Caco-2 (cell line): ENCODE measurements at regions not wholly inside any gene's neighbourhood (a gene's known extent, or its start where the extent isn't known, plus 50 kb on each side); places are given as distances from the start of the nearest gene placed in this dataset.

Experiments used
- BruUV-seq: library from RNA; stranded (reverse); fragments of 400-500 nt; replicated peaks from 2 replicates; lab custom pipeline; 2021; lab: Mats Ljungman, UMichigan
- CTCF ChIA-PET: fragments of 300-600 bp; sonication (Branson Sonifier 250); formaldehyde crosslinking; loops from one replicate; lab custom pipeline; 2022; ENCODE audit warnings: antibody characterized with exemption; lab: Charles Lee
- POLR2A ChIA-PET: fragments of 300-600 bp; sonication (Branson Sonifier 250); formaldehyde crosslinking; loops from one replicate; lab custom pipeline; 2022; ENCODE audit warnings: antibody characterized with exemption; lab: Charles Lee
- DNase-seq, 2 experiments: peaks; one replicate each; pipeline versions ENCODE4 v3.0.0 to v3.0.0-alpha.2; 2020 to 2022
- H3K27me3 ChIP-seq: replicated peaks from 2 replicates; pipeline ENCODE4 v1.6.0; 2011; ENCODE audit warnings: low read length; ENCODE audit not compliant: control insufficient read depth, insufficient read depth
- H3K36me3 ChIP-seq: 2 replicates; pipeline ENCODE4 v1.5.1; 2011; ENCODE audit warnings: low read length; ENCODE audit not compliant: control insufficient read depth, insufficient read depth
- H3K4me1 ChIP-seq: fragments of 250-450 bp; sonication (Bioruptor Pico); 2 replicates; pipeline ENCODE4 v1.5.1; 2020; ENCODE audit warnings: mild to moderate bottlenecking
- H3K4me3 ChIP-seq: 2 replicates; pipeline ENCODE4 v1.5.1; 2011; ENCODE audit warnings: low read depth, mild to moderate bottlenecking, control low read depth, low read length
- H3K9me3 ChIP-seq: fragments of 250-450 bp; sonication (Bioruptor Pico); 2 replicates; pipeline ENCODE4 v1.5.1; 2020; ENCODE audit warnings: mild to moderate bottlenecking, moderate library complexity
- H3K27ac Mint-ChIP-seq: one replicate; pipeline ENCODE4 v1.8.0; 2022; ENCODE audit warnings: mixed read lengths; ENCODE audit not compliant: unreplicated experiment
- H3K27me3 Mint-ChIP-seq: one replicate; pipeline ENCODE4 v1.8.0; 2022; ENCODE audit warnings: mixed read lengths; ENCODE audit not compliant: insufficient read depth, unreplicated experiment
- H3K36me3 Mint-ChIP-seq: one replicate; pipeline ENCODE4 v1.8.0; 2022; ENCODE audit warnings: mild to moderate bottlenecking, mixed read lengths; ENCODE audit not compliant: insufficient read depth, unreplicated experiment
- H3K4me1 Mint-ChIP-seq: one replicate; pipeline ENCODE4 v1.8.0; 2022; ENCODE audit warnings: low read depth, mixed read lengths; ENCODE audit not compliant: unreplicated experiment
- H3K4me3 Mint-ChIP-seq: one replicate; pipeline ENCODE4 v1.8.0; 2022; ENCODE audit warnings: mild to moderate bottlenecking, moderate library complexity, mixed read lengths; ENCODE audit not compliant: unreplicated experiment
- H3K9me3 Mint-ChIP-seq: one replicate; pipeline ENCODE4 v1.8.0; 2022; ENCODE audit warnings: mixed read lengths; ENCODE audit not compliant: unreplicated experiment
- CTCF ChIP-seq, 2 experiments: fragments of 200-600 bp in 1 of 2; IDR thresholded peaks; 1 replicate in 1 of 2; 2 replicates in 1 of 2; pipeline versions ENCODE4 v1.5.1 to v1.8.0; 2011 to 2022; ENCODE audit warnings: antibody characterized with exemption in 1 of 2, control low read depth in 1 of 2, inconsistent platforms in 1 of 2, low read depth in 1 of 2, low read length in 1 of 2, mild to moderate bottlenecking in 1 of 2, moderate library complexity in 1 of 2; ENCODE audit not compliant: insufficient read depth in 1 of 2, severe bottlenecking in 1 of 2, unreplicated experiment in 1 of 2
- intact Hi-C: fragments of 100-400 bp; cut with micrococcal nuclease; formaldehyde crosslinking; loops from one replicate; pipeline ENCODE4 v1.10.0; 2022; ENCODE audit not compliant: unreplicated experiment

GRCh38 chr3:168914662-168915061 lies 748.9 kb downstream of the MECOM start:
- H3K27me3 Mint-ChIP-seq, result no peaks in the 10 kb centered on the region
- no peak overlapping the region for H3K27ac Mint-ChIP-seq
- H3K4me3 ChIP-seq, result no peak overlapping the region
- ChIA-PET POLR2A (no interaction called here), CTCF (no interaction called here)
- H3K36me3 ChIP-seq, result no peaks in the 10 kb centered on the region
- BruUV-seq, result no TSS peak
- H3K36me3 Mint-ChIP-seq, result no peaks in the 10 kb centered on the region
- peaks cover 6% of the 10 kb centered on the region for H3K4me1 Mint-ChIP-seq
- no peaks in the 10 kb centered on the region for H3K27me3 ChIP-seq
- no peaks in the 10 kb centered on the region for H3K9me3 Mint-ChIP-seq
- intact Hi-C loops, result no loop called here
- no peaks in the 10 kb centered on the region for H3K4me1 ChIP-seq
- H3K4me3 Mint-ChIP-seq, result no peak overlapping the region
- no peaks in the 10 kb centered on the region for H3K9me3 ChIP-seq
- no peak for TF ChIP-seq CTCF (IDR thresholded peaks at IDR 0.05; ENCODE audit: insufficient read depth in 1 of 2, low read depth in 1 of 2, low read length in 1 of 2, severe bottlenecking in 1 of 2, unreplicated experiment in 1 of 2)
- no peak for DNase-seq

- Mint-ChIP-seq H3K4me1 (peaks cover 6% of the 10 kb centered on the region), H3K27ac (no peak overlapping the region), H3K36me3 (no peaks in the 10 kb centered on the region), H3K9me3 (no peaks in the 10 kb centered on the region), H3K27me3 (no peaks in the 10 kb centered on the region), H3K4me3 (no peak overlapping the region)
- POLR2A ChIA-PET, result no interaction called here
- H3K9me3 ChIP-seq, result no peaks in the 10 kb centered on the region
- no peak for DNase-seq
- no peak overlapping the region for H3K4me3 ChIP-seq
- no peaks in the 10 kb centered on the region for H3K4me1 ChIP-seq
- no TSS peak for BruUV-seq
- CTCF ChIA-PET, result no interaction called here
- TF ChIP-seq CTCF (IDR thresholded peaks at IDR 0.05; ENCODE audit: insufficient read depth in 1 of 2, low read depth in 1 of 2, low read length in 1 of 2, severe bottlenecking in 1 of 2, unreplicated experiment in 1 of 2), result no peak
- intact Hi-C loops, result no loop called here
- H3K27me3 ChIP-seq, result no peaks in the 10 kb centered on the region
- no peaks in the 10 kb centered on the region for H3K36me3 ChIP-seq
Measured at GRCh38 chr3:168909260-168909659, 754.3 kb downstream of the MECOM start.

GRCh38 chr3:168895419-168895818 lies 768.1 kb downstream of the MECOM start:
- no peak for TF ChIP-seq CTCF (IDR thresholded peaks at IDR 0.05; ENCODE audit: insufficient read depth in 1 of 2, low read depth in 1 of 2, low read length in 1 of 2, severe bottlenecking in 1 of 2, unreplicated experiment in 1 of 2)
- no TSS peak for BruUV-seq
- no peaks in the 10 kb centered on the region for H3K27me3 ChIP-seq
- intact Hi-C loops, result no loop called here
- H3K9me3 ChIP-seq, result peaks cover 10% of the 10 kb centered on the region; the same call in 1 of the 2 replicates
- Mint-ChIP-seq H3K9me3 (peaks cover 36% of the 10 kb centered on the region), H3K4me3 (no peak overlapping the region), H3K4me1 (no peaks in the 10 kb centered on the region), H3K27me3 (no peaks in the 10 kb centered on the region), H3K36me3 (no peaks in the 10 kb centered on the region), H3K27ac (no peak overlapping the region)
- 0 out of 2 replicates have a peak, but pooled peaks cover 10% of the 10 kb centered on the region for H3K4me1 ChIP-seq
- ChIA-PET CTCF (no interaction called here), POLR2A (no interaction called here)
- H3K36me3 ChIP-seq, result no peaks in the 10 kb centered on the region
- H3K4me3 ChIP-seq, result no peak overlapping the region
- no peak for DNase-seq
